IPS-18c (cell line): ENCODE measurements at regions not wholly inside any gene's neighbourhood (a gene's known extent, or its start where the extent isn't known, plus 50 kb on each side); places are given as distances from the start of the nearest gene placed in this dataset.
"Not testable (repeated sequence)": the region's sequence is repeated elsewhere in the genome, so short reads cannot be mapped to it uniquely, and the experiment has no call there.

Experiments used
- H3K4me3 ChIP-seq: 2 replicates; pipeline ENCODE4 v1.7.0; 2013; ENCODE audit warnings: low read depth, mild to moderate bottlenecking, low read length, moderate library complexity; ENCODE audit not compliant: insufficient read depth
- H3K9me3 ChIP-seq: one replicate; pipeline ENCODE4 v1.6.1; 2013; ENCODE audit warnings: mild to moderate bottlenecking, low read length, moderate library complexity; ENCODE audit not compliant: control insufficient read depth, insufficient read depth

- H3K4me3 ChIP-seq: no peak overlapping the region
- H3K9me3 ChIP-seq: no peaks in the 10 kb centered on the region
Measured at GRCh38 chr17:36842963-36843558, 94.2 kb upstream of the LHX1 start.

DNA sequence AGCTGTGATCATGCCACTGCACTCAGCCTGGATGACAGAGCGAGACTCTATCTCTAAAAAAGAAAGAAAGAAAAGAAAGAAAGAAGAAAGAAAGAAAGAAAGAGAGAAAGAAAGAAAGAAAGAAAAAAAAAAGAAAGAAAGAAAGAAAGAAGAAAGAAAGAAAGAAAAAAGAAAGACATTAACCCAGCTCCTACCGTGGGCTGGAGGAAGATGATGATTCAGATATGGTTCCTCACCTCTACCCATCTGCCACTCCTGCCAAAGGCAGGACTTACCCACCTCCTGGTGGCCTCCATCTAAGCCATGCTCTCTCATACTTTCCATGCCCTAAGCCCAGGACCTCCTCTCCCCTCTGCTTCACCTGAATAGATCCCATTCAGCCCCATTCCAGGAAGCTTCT is 93.3 kb upstream of the LHX1 start:
- no peaks in the 10 kb centered on the region for H3K9me3 ChIP-seq

GRCh38 chr17:36844601-36845000 is 92.7 kb upstream of the LHX1 start:
- Histone ChIP-seq H3K9me3 (no peaks in the 10 kb centered on the region), H3K4me3 (no peak overlapping the region)

More for the DNA sequence above, 93.3 kb upstream of the LHX1 start:
- H3K4me3 ChIP-seq: no peak overlapping the region

DNA sequence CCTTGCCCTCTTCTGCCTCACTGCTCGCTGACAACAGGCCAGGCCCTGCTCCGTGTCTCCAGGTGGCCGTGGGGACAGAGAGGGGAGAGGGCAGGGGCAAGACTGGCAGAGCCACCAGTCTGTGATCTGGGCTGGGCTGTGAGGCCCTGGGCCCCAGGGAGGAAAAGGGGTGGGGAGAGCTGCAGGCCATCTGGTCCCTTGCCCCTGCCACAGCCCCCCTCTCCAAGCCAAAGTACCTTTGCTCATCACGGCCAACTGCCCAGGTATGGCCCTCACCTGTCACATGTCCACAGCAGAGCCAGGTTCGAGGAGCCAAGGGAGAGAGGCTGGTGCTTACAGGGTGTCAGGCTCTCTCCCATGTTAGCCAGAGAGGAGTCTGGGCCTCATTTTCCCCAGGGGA is 91.4 kb upstream of the LHX1 start:
- H3K9me3 ChIP-seq: no peaks in the 10 kb centered on the region
- no peak overlapping the region for H3K4me3 ChIP-seq

DNA sequence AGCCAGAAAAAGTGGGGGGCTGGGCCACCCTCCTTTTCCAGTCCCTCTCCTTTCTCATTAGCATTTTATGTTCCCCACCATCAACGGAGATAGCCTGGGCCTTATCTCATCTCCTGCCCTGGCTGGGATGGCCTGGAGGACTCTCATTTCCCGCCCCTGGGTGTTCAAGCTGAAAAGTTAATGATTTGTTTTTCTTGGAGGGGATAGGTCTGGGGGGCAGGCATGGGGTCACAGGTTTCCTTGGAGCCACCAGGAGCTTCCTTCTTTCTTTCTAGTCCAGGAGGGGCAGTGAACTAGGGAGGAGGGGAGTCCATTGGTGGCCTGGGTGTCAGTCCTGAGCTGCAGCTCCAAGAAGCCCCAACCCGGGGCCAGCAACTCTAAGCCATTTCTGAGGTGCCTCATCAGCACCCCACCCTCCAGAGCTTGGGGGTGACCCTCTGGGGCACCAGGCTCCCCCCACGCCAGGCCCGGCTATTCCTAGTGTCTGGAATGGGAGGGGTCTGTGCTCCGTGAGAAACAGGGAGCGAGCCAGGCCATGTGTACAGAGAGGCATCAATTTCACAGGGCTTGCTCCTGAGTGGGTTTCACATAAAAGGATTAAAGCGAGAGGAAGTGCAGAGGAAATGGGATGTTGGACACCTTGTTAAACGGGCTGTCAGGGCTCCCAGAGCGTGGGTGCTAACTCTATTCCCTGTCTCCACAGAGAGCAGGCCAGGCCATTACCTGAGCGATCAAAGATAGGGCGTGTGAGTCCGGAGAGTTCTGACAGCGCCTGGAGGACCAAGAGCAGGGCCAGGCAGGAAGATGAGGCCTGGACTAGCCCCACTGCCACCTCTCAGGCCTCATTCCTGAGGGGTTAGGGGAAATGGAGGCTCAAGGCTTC is 90.6 kb upstream of the LHX1 start:
- no peak overlapping the region for H3K4me3 ChIP-seq

GRCh38 chr17:36848008-36848902 is 89.0 kb upstream of the LHX1 start:
- H3K4me3 ChIP-seq: no peak overlapping the region
- no peaks in the 10 kb centered on the region for H3K9me3 ChIP-seq

More for the DNA sequence above, 90.6 kb upstream of the LHX1 start:
- no peaks in the 10 kb centered on the region for H3K9me3 ChIP-seq

DNA sequence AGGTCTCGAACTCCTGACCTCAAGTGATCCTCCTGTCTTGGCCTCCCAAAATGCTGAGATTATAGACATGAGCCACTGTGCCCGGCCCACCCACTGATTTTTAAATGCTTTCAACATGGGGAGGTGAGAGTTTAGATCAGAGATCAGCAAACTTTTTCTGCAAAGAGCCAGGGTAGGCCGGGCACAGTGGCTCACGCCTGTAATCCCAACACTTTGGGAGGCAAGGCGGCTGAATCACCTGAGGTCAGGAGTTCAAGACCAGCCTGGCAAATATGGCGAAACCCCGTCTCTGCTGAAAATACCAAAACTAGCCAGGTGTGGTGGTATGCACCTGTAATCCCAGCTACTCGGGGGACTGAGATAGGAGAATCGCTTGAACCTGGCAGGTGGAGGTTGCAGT is 88.3 kb upstream of the LHX1 start:
- H3K9me3 ChIP-seq, H3K4me3 ChIP-seq: not testable (repeated sequence)

DNA sequence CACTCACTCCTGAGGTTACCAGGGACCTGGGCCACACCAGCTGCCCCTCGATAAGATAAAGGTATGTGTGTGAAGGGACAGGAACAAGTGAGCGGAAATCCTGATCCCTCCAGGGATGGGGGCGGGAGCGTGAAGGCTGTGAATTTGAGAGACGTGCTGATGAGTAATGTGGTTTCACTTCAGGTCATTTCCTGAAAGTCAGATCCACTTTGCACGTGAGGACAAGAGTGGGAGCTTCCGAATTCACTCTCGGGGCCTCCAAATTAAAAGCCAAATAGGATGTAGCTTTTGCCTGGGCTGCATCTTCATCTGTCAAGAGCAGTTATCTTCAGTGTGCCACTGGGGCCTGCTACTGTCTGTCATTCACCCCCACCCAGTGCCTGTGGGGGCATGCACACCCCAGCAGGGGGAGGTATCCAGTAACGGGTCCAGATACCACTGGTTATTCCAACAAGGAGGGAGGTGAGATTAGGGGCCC is 87.4 kb upstream of the LHX1 start:
- Histone ChIP-seq H3K4me3 (no peak overlapping the region), H3K9me3 (no peaks in the 10 kb centered on the region)

- Histone ChIP-seq H3K4me3 (no peak overlapping the region), H3K9me3 (no peaks in the 10 kb centered on the region)
Measured at GRCh38 chr17:36850790-36851189, 86.5 kb upstream of the LHX1 start.

DNA sequence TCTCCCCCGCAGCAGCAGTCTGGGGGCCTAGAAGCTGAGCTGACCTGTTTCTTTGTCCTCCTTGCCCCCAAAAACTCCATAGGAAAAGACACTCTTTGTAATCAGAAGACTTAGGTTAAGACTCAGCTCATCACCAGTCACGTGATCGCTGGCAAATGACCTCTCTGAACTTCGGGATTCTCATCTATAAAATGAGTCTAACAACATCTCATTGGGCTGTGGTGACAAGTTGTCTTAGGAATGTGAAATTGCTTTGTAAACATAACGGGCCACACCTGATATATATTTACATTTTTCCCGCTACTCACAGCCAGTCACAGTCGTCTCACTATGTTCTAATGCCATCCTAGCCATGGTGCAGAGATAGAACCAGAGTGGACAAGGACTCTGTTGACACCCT is 86.0 kb upstream of the LHX1 start:
- Histone ChIP-seq H3K9me3 (no peaks in the 10 kb centered on the region), H3K4me3 (no peak overlapping the region)

GRCh38 chr17:36852478-36852877 is 84.8 kb upstream of the LHX1 start:
- H3K4me3 ChIP-seq, H3K9me3 ChIP-seq: not testable (repeated sequence)

- Histone ChIP-seq H3K9me3 (no peaks in the 10 kb centered on the region), H3K4me3 (no peak overlapping the region)
Measured at GRCh38 chr17:36854982-36855381, 82.3 kb upstream of the LHX1 start.

DNA sequence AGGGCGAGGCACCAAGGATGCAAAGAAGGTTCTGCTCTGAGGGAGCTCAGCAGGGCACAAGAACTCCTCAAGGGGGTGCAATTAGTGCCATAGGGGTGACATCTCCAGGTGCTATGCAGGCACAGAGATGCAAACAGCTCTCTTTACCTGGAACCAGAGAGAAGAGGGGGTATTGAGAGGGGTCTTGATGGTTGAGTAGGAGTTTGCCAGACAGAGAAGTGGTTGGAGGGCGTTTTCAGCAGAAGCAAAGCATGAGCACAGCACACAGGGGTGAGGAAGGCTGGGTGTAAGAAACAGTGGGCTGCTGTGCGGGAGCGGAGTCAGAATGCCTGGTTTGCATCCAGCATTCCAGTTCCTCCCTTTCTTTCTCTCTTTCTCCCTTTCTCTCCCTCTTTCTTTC is 81.8 kb upstream of the LHX1 start:
- H3K9me3 ChIP-seq: no peaks in the 10 kb centered on the region
- H3K4me3 ChIP-seq: no peak overlapping the region

DNA sequence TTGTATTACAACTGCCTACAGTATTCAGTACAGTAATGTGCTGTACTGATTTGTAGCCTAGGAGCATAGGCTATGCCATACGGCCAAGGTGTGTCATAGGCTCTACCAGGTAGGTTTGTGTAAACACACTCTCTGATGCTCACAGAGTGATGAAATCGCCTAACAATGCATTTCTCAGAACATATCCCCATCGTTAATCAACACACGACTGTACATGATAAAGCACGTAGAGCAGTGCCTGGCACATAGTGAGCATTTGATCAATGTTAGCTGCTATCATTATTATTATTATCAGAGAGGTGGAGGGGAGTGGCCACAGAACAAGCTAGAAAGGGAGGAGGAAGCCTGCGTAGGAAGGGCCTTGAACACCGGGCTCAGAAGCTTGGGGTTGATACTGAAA is 81.1 kb upstream of the LHX1 start:
- no peaks in the 10 kb centered on the region for H3K9me3 ChIP-seq
- no peak overlapping the region for H3K4me3 ChIP-seq

GRCh38 chr17:36856903-36857381 is 80.3 kb upstream of the LHX1 start:
- Histone ChIP-seq H3K9me3 (no peaks in the 10 kb centered on the region), H3K4me3 (no peak overlapping the region)

- H3K9me3 ChIP-seq: no peaks in the 10 kb centered on the region
Measured at GRCh38 chr17:36857698-36858097, 79.6 kb upstream of the LHX1 start.

DNA sequence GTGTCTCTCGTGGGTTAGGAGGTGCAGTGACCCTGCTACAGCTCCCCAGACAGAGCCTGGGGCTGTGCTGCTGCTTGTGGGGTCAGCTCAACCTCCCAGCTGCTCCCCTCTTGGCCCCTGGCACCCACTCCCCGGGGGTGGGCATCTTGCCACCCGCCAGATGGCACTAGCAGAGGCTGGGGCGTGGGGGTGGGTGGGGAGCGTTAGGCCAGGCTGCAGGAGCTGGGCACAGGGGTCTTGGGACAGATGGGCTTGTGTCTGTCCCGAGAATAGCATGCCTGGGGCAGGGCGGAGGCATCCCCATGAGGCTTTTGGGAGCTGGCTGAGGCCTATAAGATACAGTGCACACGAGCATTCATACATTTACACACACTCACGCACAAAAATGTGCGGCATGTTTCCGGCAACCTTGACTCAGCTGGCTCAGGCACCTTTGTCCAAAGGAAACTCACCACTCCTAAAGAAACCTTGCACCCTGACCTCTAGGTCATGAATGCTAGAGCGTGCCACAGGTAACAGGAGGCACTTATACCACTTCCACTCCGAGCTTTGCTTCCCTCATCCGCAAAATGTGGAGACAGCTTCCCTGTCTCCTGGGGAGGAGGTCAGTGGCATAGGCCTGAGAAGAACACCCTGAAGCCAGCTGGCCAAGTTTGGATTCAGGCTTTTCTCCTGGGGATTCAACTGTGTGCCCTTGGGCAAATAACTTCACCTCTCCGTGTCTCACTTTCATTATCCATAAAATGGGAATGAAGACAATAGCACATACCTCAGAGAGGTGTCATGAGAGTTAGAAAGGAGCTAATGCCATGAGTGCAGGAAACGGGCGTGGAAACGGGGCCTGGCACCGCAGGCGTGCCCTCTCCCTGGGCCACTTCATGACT is 78.9 kb upstream of the LHX1 start:
- no peaks in the 10 kb centered on the region for H3K9me3 ChIP-seq
- no peak overlapping the region for H3K4me3 ChIP-seq

More at GRCh38 chr17:36857698-36858097, 79.6 kb upstream of the LHX1 start:
- H3K4me3 ChIP-seq: no peak overlapping the region
